MM.1S (cell line): ENCODE measurements at regions not wholly inside any gene's neighbourhood (a gene's known extent, or its start where the extent isn't known, plus 50 kb on each side); places are given as distances from the start of the nearest gene placed in this dataset.

Experiments used
- EZH2phosphoT487 ChIP-seq: fragments of 300-600 bp; sonication (generic); IDR thresholded peaks from 2 replicates; pipeline ENCODE4 v1.6.1; 2018; ENCODE audit warnings: antibody characterized with exemption, low read length
- TF ChIP-seq, protein P1 (sequence below): fragments of 300-600 bp; sonication (generic); IDR thresholded peaks from 2 replicates; pipeline ENCODE4 v1.5.1; 2016; ENCODE audit warnings: antibody characterized with exemption, low read length, mixed read lengths

DNA sequence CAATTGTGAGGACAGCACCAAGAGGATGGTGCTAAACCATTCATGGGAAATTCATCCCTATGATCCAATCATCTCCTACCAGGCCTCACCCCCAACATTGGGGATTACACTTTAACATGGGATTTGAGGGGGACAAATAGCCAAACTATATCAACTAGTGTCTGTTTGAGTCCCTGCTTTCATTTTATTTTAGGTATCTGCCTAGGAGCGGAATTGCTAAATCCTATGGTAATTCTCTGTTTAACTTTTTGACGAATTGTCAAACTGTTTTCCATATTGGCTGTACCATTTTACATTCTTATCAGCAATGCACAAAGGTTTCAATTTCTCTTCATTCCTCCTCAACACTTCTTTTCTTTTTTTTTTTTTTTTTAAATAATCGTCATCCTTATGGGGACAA is 318.4 kb upstream of the NRP1 start:
- TF ChIP-seq, protein P1, sequence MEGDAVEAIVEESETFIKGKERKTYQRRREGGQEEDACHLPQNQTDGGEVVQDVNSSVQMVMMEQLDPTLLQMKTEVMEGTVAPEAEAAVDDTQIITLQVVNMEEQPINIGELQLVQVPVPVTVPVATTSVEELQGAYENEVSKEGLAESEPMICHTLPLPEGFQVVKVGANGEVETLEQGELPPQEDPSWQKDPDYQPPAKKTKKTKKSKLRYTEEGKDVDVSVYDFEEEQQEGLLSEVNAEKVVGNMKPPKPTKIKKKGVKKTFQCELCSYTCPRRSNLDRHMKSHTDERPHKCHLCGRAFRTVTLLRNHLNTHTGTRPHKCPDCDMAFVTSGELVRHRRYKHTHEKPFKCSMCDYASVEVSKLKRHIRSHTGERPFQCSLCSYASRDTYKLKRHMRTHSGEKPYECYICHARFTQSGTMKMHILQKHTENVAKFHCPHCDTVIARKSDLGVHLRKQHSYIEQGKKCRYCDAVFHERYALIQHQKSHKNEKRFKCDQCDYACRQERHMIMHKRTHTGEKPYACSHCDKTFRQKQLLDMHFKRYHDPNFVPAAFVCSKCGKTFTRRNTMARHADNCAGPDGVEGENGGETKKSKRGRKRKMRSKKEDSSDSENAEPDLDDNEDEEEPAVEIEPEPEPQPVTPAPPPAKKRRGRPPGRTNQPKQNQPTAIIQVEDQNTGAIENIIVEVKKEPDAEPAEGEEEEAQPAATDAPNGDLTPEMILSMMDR = no peak
- no peak for TF ChIP-seq EZH2phosphoT487
